HCT116 (cell line): ENCODE measurements at regions not wholly inside any gene's neighbourhood (a gene's known extent, or its start where the extent isn't known, plus 50 kb on each side); places are given as distances from the start of the nearest gene placed in this dataset.

ENCODE experiments used
- ATAC-seq: fragments of 200-7000 bp; cut with Tn5 transposase; 2 replicates; pipeline ENCODE4 v1.9.1; 2020; ENCODE audit warnings: mild to moderate bottlenecking, moderate library complexity
- BruUV-seq: library from RNA; stranded (reverse); fragments of 400-500 nt; replicated peaks from 2 replicates; lab custom pipeline; 2021; lab: Mats Ljungman, UMichigan
- CTCF ChIA-PET: fragments of 300-600 bp; sonication (Branson Sonifier 250); formaldehyde crosslinking; loops from one replicate; lab custom pipeline; 2021; ENCODE audit warnings: antibody characterized with exemption; lab: Charles Lee
- POLR2A ChIA-PET: fragments of 300-600, 350-600 bp; sonication (Branson Sonifier 250); formaldehyde crosslinking; loops from one replicate; lab custom pipeline; 2021; ENCODE audit warnings: antibody characterized with exemption; lab: Charles Lee
- RAD21 ChIA-PET, 2 experiments: fragments of 300-600 bp; sonication (Branson Sonifier 250); formaldehyde crosslinking; loops; one replicate each; lab custom pipeline; 2023; ENCODE audit warnings: low total read pairs in 2 of 2; ENCODE audit not compliant: uncharacterized antibody in 2 of 2, unreplicated experiment in 2 of 2, low non-redundant PET in 1 of 2; lab: Charles Lee
- DNase-seq: peaks from one replicate; pipeline ENCODE4 v3.0.0-alpha.2; 2010; ENCODE audit warnings: low read depth, low spot score
- H2AFZ ChIP-seq: fragments of 200-600 bp; shearing (Covaris generic), sonication (generic); 2 replicates; pipeline ENCODE4 v1.6.1; 2017; ENCODE audit warnings: low read depth, mixed run types, mixed read lengths, antibody characterized with exemption, low read length; ENCODE audit not compliant: poor library complexity, severe bottlenecking
- H3K27ac ChIP-seq: 2 replicates; pipeline ENCODE4 v1.5.1; 2012; ENCODE audit warnings: low read depth, low read length
- H3K27me3 ChIP-seq: fragments of 200-600 bp; sonication (generic); 2 replicates; pipeline ENCODE4 v1.6.1; 2016; ENCODE audit warnings: mixed run types, low read length, mixed read lengths; ENCODE audit not compliant: insufficient read depth
- H3K36me3 ChIP-seq, 2 experiments: fragments of 200-500 bp in 1 of 2; fragments of 200-600 bp in 1 of 2; sonication (Bioruptor generic) in 1 of 2; sonication (generic) in 1 of 2; 2 replicates each; pipeline versions ENCODE4 v1.5.1 to v1.6.1; 2014 to 2016; ENCODE audit warnings: low read length in 2 of 2, inconsistent platforms in 1 of 2, mixed read lengths in 1 of 2, mixed run types in 1 of 2; ENCODE audit not compliant: insufficient read depth in 2 of 2, control insufficient read depth in 1 of 2
- H3K4me1 ChIP-seq, 2 experiments: fragments of 200-600 bp in 1 of 2; sonication (generic) in 1 of 2; 2 replicates each; pipeline versions ENCODE4 v1.5.1 to v1.6.1; 2012 to 2017; ENCODE audit warnings: low read length in 2 of 2, inconsistent platforms in 1 of 2, mild to moderate bottlenecking in 1 of 2, mixed read lengths in 1 of 2, mixed run types in 1 of 2, moderate library complexity in 1 of 2; ENCODE audit not compliant: insufficient read depth in 2 of 2, control insufficient read depth in 1 of 2
- H3K4me2 ChIP-seq: fragments of 200-600 bp; sonication (generic); 2 replicates; pipeline ENCODE4 v1.6.1; 2017; ENCODE audit warnings: mixed run types, low read length, mixed read lengths
- H3K4me3 ChIP-seq, 2 experiments: fragments of 200-600 bp in 1 of 2; sonication (generic) in 1 of 2; replicated peaks in 1 of 2; 2 replicates each; pipeline ENCODE4 v1.5.1; 2011 to 2016; ENCODE audit warnings: low read length in 2 of 2, control low read depth in 1 of 2, low read depth in 1 of 2, mild to moderate bottlenecking in 1 of 2, mixed read lengths in 1 of 2, mixed run types in 1 of 2
- H3K79me2 ChIP-seq: fragments of 200-600 bp; sonication (generic); 2 replicates; pipeline ENCODE4 v1.6.1; 2017; ENCODE audit warnings: mild to moderate bottlenecking, mixed run types, low read length, moderate library complexity, mixed read lengths; ENCODE audit not compliant: insufficient read depth
- H3K9ac ChIP-seq: fragments of 200-600 bp; sonication (generic); 2 replicates; pipeline ENCODE4 v1.6.1; 2016; ENCODE audit warnings: low read length, mixed read lengths
- H3K9me2 ChIP-seq: fragments of 200-600 bp; sonication (generic), shearing (Covaris generic); 2 replicates; pipeline ENCODE4 v1.6.1; 2017; ENCODE audit warnings: mixed run types, mild to moderate bottlenecking, moderate library complexity; ENCODE audit not compliant: insufficient read depth
- H3K9me3 ChIP-seq, 2 experiments: fragments of 200-500 bp in 1 of 2; fragments of 200-600 bp in 1 of 2; sonication (Bioruptor generic) in 1 of 2; sonication (generic) in 1 of 2; 2 replicates each; pipeline ENCODE4 v1.6.1; 2014 to 2017; ENCODE audit warnings: low read length in 2 of 2, mixed read lengths in 2 of 2, inconsistent platforms in 1 of 2, low read depth in 1 of 2, mild to moderate bottlenecking in 1 of 2, mixed run types in 1 of 2, moderate library complexity in 1 of 2; ENCODE audit not compliant: control insufficient read depth in 1 of 2, insufficient read depth in 1 of 2
- H4K20me1 ChIP-seq: fragments of 200-600 bp; sonication (generic), shearing (Covaris generic); 2 replicates; pipeline ENCODE4 v1.6.1; 2017; ENCODE audit warnings: mixed run types, mild to moderate bottlenecking, moderate library complexity; ENCODE audit not compliant: insufficient read depth
- CEBPB ChIP-seq: IDR thresholded peaks from 2 replicates; pipeline ENCODE4 v1.6.1; 2012; ENCODE audit warnings: low read depth
- EGR1 ChIP-seq: IDR thresholded peaks from 2 replicates; pipeline ENCODE4 v1.6.1; 2012; ENCODE audit warnings: low read depth
- EZH2phosphoT487 ChIP-seq: fragments of 200-600 bp; IDR thresholded peaks from 2 replicates; pipeline ENCODE4 v1.6.1; 2018; ENCODE audit warnings: antibody characterized with exemption, borderline replicate concordance
- FOSL1 ChIP-seq: IDR thresholded peaks from 2 replicates; pipeline ENCODE4 v1.6.1; 2012; ENCODE audit warnings: low read depth
- JUND ChIP-seq: IDR thresholded peaks from 2 replicates; pipeline ENCODE4 v1.6.1; 2012
- POLR2AphosphoS5 ChIP-seq: IDR thresholded peaks from 2 replicates; pipeline ENCODE4 v1.6.1; 2011; ENCODE audit warnings: mild to moderate bottlenecking, low read depth, low read length, moderate library complexity
- RAD21 ChIP-seq: IDR thresholded peaks from 2 replicates; pipeline ENCODE4 v1.6.1; 2012; ENCODE audit warnings: low read depth, mild to moderate bottlenecking
- SIN3A ChIP-seq: IDR thresholded peaks from 2 replicates; pipeline ENCODE4 v1.6.1; 2012; ENCODE audit warnings: low read depth
- SP1 ChIP-seq: IDR thresholded peaks from 2 replicates; pipeline ENCODE4 v1.6.1; 2012; ENCODE audit warnings: low read depth
- SRF ChIP-seq: IDR thresholded peaks from 2 replicates; pipeline ENCODE4 v1.6.1; 2012; ENCODE audit warnings: low read depth
- TCF7L2 ChIP-seq: IDR thresholded peaks from 2 replicates; pipeline ENCODE4 v1.7.0; 2011; ENCODE audit warnings: borderline replicate concordance, inconsistent platforms; ENCODE audit not compliant: insufficient read depth, insufficient read length; ENCODE audit errors: extremely low read depth
- YY1 ChIP-seq: IDR thresholded peaks from 2 replicates; pipeline ENCODE4 v1.6.1; 2011; ENCODE audit warnings: low read length, low read depth, moderate library complexity, mild to moderate bottlenecking; ENCODE audit not compliant: insufficient replicate concordance; ENCODE audit errors: extremely low read depth
- ZFX ChIP-seq: fragments of 450-650 bp; IDR thresholded peaks from 2 replicates; pipeline ENCODE4 v1.6.1; 2017
- ZNF274 ChIP-seq: fragments of 200-500 bp; sonication (Bioruptor generic); IDR thresholded peaks from 2 replicates; pipeline ENCODE4 v1.6.1; 2014; ENCODE audit warnings: mild to moderate bottlenecking, low read depth, low read length, inconsistent platforms
- intact Hi-C: fragments of 100-400 bp; cut with micrococcal nuclease; formaldehyde crosslinking; loops from 2 replicates; pipeline ENCODE4 v1.10.0; 2022
- TF ChIP-seq, protein P1 (sequence below): IDR thresholded peaks from 2 replicates; pipeline ENCODE4 v1.6.1; 2012
- TF ChIP-seq, protein P2 (sequence below): IDR thresholded peaks from 2 replicates; pipeline ENCODE4 v1.6.1; 2011; ENCODE audit warnings: mild to moderate bottlenecking, low read length, moderate library complexity; ENCODE audit not compliant: insufficient replicate concordance; ENCODE audit errors: extremely low read depth

DNA sequence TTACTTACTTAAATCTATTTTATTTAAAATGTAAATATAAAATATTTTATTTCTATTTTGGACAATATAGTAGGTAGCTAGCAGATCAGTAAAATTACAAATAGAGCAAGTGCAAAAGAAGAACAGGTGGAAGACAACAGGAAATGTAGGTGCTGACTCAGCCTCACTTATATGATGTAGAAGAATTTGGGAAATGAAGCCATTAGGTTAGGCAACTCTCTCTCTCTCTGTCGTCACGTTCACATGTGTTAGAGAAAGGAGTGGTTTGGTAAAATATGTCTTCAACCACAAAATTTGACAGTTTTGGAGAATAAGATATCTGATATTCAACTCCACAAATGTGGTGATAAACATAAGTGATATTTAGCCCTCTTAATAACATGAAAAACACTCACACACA, 532.5 kb upstream of the KCNMB2 start:
- CTCF ChIA-PET = no interaction called here
- Histone ChIP-seq H3K9me2 (no peaks in the 10 kb centered on the region), H4K20me1 (no peaks in the 10 kb centered on the region), H3K4me1 (no peaks in the 10 kb centered on the region), H3K36me3 (no peaks in the 10 kb centered on the region), H3K9ac (no peak overlapping the region), H3K27ac (no peak overlapping the region), H3K4me3 (no peak overlapping the region)
- intact Hi-C loops = no loop called here
- TF ChIP-seq SRF (no peak), JUND (no peak), TCF7L2 (no peak), ZNF274 (no peak), SP1 (no peak), YY1 (no peak)
- TF ChIP-seq, protein P1, sequence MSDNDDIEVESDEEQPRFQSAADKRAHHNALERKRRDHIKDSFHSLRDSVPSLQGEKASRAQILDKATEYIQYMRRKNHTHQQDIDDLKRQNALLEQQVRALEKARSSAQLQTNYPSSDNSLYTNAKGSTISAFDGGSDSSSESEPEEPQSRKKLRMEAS = no peak
- TF ChIP-seq, protein P2, sequence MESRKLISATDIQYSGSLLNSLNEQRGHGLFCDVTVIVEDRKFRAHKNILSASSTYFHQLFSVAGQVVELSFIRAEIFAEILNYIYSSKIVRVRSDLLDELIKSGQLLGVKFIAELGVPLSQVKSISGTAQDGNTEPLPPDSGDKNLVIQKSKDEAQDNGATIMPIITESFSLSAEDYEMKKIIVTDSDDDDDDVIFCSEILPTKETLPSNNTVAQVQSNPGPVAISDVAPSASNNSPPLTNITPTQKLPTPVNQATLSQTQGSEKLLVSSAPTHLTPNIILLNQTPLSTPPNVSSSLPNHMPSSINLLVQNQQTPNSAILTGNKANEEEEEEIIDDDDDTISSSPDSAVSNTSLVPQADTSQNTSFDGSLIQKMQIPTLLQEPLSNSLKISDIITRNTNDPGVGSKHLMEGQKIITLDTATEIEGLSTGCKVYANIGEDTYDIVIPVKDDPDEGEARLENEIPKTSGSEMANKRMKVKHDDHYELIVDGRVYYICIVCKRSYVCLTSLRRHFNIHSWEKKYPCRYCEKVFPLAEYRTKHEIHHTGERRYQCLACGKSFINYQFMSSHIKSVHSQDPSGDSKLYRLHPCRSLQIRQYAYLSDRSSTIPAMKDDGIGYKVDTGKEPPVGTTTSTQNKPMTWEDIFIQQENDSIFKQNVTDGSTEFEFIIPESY = no peak
- TF ChIP-seq, all 23 proteins: peak for 0
- Histone ChIP-seq H2AFZ (no peak overlapping the region), H3K27me3 (no peaks in the 10 kb centered on the region), H3K4me2 (no peak overlapping the region), H3K9me3 (no peaks in the 10 kb centered on the region), H3K79me2 (no peaks in the 10 kb centered on the region)
- ATAC-seq (no peak), DNase-seq (no peak)
- RAD21 ChIA-PET = no interaction called here
- POLR2A ChIA-PET = no interaction called here
- BruUV-seq = no TSS peak

DNA sequence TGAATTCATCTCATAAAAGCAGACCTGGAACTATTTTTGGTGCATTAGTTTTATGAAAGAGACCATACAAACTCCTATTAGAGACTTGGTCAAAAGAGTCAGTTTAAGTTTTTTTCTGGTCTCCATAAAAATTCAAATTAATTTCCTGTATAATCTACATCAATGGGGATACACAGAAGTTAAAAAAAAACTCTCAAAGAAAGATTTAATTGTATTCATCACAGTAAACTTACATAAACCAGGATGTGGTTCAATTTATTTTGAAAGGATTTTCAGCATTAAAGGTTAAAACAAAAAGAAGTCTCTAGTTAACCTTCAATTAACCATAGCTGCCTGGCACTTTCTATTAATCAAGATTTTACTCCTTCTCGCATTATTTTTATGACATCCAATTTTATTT, 530.3 kb upstream of the KCNMB2 start:
- TF ChIP-seq POLR2AphosphoS5 (no peak), SIN3A (no peak), RAD21 (no peak), JUND (no peak), SRF (no peak), ZFX (no peak), TCF7L2 (no peak), SP1 (no peak), FOSL1 (no peak), EGR1 (no peak), CEBPB (no peak), YY1 (no peak), EZH2phosphoT487 (no peak)
- TF ChIP-seq, protein P1 = no peak
- TF ChIP-seq, protein P2 = no peak
- TF ChIP-seq, all 23 proteins: peak for 0

More for the DNA sequence above, 530.3 kb upstream of the KCNMB2 start:
- Histone ChIP-seq H3K36me3 (no peaks in the 10 kb centered on the region), H3K9me2 (no peaks in the 10 kb centered on the region), H3K27me3 (no peaks in the 10 kb centered on the region), H3K4me1 (no peaks in the 10 kb centered on the region), H3K79me2 (no peaks in the 10 kb centered on the region), H2AFZ (no peak overlapping the region), H3K9me3 (no peaks in the 10 kb centered on the region), H3K27ac (no peak overlapping the region), H3K9ac (no peak overlapping the region), H4K20me1 (no peaks in the 10 kb centered on the region), H3K4me2 (no peak overlapping the region), H3K4me3 (no peak overlapping the region)
- DNase-seq (no peak), ATAC-seq (no peak)
- CTCF ChIA-PET = no interaction called here
- intact Hi-C loops = no loop called here
- BruUV-seq = no TSS peak
- RAD21 ChIA-PET = no interaction called here
- POLR2A ChIA-PET = no interaction called here
